Activated T-helper 1 cell treated with anti-CD3 and anti-CD28 coated beads, Interleukin-12 subunit alpha, Interleukin-12 subunit beta, Interleukin-2, Interleukin-4 antibody, amounts not matched to agents 30 ng/mL and 10 ng/mL and 1 ng/mL, durations not matched to agents 14 hours and 24 hours and 36 hours (primary cell): ENCODE measurements at regions not wholly inside any gene's neighbourhood (a gene's known extent, or its start where the extent isn't known, plus 50 kb on each side); places are given as distances from the start of the nearest gene placed in this dataset.

Source experiments
- DNase-seq: peaks from one replicate; pipeline ENCODE4 v3.0.0; 2021; ENCODE audit warnings: low spot score
- H3K27ac Mint-ChIP-seq: one replicate; pipeline ENCODE4 v1.8.0; 2021; ENCODE audit warnings: mild to moderate bottlenecking, mixed read lengths
- H3K27me3 Mint-ChIP-seq: one replicate; pipeline ENCODE4 v1.8.0; 2022; ENCODE audit warnings: mild to moderate bottlenecking, moderate library complexity, mixed read lengths; ENCODE audit not compliant: insufficient read depth
- H3K36me3 Mint-ChIP-seq: one replicate; pipeline ENCODE4 v1.8.0; 2021; ENCODE audit warnings: low read depth, mixed read lengths
- H3K4me1 Mint-ChIP-seq: one replicate; pipeline ENCODE4 v1.8.0; 2021; ENCODE audit warnings: low read depth, mixed read lengths
- H3K4me3 Mint-ChIP-seq: one replicate; pipeline ENCODE4 v1.8.0; 2021; ENCODE audit warnings: mild to moderate bottlenecking, moderate library complexity, mixed read lengths
- H3K9me3 Mint-ChIP-seq: one replicate; pipeline ENCODE4 v1.8.0; 2021; ENCODE audit warnings: mixed read lengths
- intact Hi-C: fragments of 100-400 bp; cut with micrococcal nuclease; formaldehyde crosslinking; loops from one replicate; pipeline ENCODE4 v1.15.1; 2024

DNA sequence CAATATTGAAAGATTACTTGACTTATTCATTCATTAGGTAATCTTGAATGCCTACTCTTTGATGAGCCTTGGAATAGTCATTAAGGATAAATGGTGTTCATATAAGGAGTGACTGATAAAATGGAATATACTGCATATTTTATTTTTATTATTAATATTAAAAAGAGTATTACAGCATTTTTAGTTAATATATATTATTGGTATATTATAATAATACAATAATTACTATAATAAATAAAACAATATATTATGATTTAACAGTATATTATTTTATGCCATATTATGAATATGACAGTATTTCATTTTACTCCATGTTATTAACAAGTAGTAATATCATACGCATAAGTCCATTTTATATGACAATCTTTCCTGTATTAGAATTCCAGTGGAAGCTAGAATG, 490.8 kb upstream of the NFIA start:
- no peak overlapping the region for H3K27ac Mint-ChIP-seq
- intact Hi-C loops: no loop called here
- no peak for DNase-seq
- no peak overlapping the region for H3K4me3 Mint-ChIP-seq
- no peaks in the 10 kb centered on the region for H3K36me3 Mint-ChIP-seq
- no peaks in the 10 kb centered on the region for H3K4me1 Mint-ChIP-seq
- H3K27me3 Mint-ChIP-seq: no peaks in the 10 kb centered on the region
- H3K9me3 Mint-ChIP-seq: no peaks in the 10 kb centered on the region

DNA sequence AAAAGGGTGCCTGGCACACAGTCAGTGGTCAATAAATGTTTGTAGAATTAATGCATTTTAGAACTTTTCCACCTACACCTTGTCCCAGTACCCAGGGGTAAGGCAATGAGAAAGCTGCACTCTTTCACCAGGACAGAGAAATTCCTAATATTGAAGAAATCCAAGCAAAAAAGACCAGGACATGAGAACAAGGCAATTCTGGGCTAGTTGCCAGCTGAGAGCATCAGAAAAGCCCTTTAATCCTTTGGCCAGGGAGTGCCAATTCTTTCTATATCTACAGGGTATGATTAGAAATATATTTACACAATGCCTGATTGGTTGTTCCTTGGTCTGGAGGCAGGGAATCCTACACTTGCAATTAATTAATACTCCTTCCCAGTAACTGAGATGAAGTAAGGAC, 492.4 kb upstream of the NFIA start:
- H3K4me3 Mint-ChIP-seq: no peak overlapping the region
- no peak overlapping the region for H3K27ac Mint-ChIP-seq
- H3K27me3 Mint-ChIP-seq: no peaks in the 10 kb centered on the region
- no peak for DNase-seq
- no peaks in the 10 kb centered on the region for H3K4me1 Mint-ChIP-seq
- no peaks in the 10 kb centered on the region for H3K9me3 Mint-ChIP-seq
- intact Hi-C loops: no loop called here
- no peaks in the 10 kb centered on the region for H3K36me3 Mint-ChIP-seq

- Mint-ChIP-seq H3K27ac (no peak overlapping the region), H3K27me3 (no peaks in the 10 kb centered on the region), H3K4me3 (no peak overlapping the region), H3K4me1 (no peaks in the 10 kb centered on the region), H3K36me3 (no peaks in the 10 kb centered on the region), H3K9me3 (peaks cover 3% of the 10 kb centered on the region)
- intact Hi-C loops: no loop called here
- DNase-seq: no peak
Measured at GRCh38 chr1:60589046-60589748, 493.2 kb upstream of the NFIA start.

GRCh38 chr1:60584371-60584770, 498.0 kb upstream of the NFIA start:
- peaks cover 10% of the 10 kb centered on the region for H3K9me3 Mint-ChIP-seq
- DNase-seq: no peak
- no peak overlapping the region for H3K27ac Mint-ChIP-seq
- no peaks in the 10 kb centered on the region for H3K36me3 Mint-ChIP-seq
- no peaks in the 10 kb centered on the region for H3K4me1 Mint-ChIP-seq
- no peaks in the 10 kb centered on the region for H3K27me3 Mint-ChIP-seq
- H3K4me3 Mint-ChIP-seq: no peak overlapping the region
- intact Hi-C loops: no loop called here

DNA sequence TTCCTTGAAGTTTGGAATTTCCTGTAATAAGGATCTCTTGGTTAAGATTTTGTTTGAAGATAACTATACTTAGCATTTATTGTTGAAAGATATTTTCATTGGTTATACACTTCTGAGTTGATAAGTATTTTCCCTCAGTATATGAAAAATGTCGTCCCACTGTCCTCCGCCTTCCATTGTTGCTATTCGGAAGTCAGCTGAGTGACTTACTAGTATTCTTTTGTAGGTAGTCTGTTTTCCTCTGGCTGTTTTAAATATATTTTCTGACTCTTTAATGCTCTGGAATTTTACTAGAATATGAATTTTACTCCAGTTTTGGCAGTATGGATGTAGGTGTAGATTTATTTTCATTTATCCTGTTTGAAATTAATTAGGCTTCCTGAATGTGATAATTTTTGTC, 498.7 kb upstream of the NFIA start:
- H3K4me3 Mint-ChIP-seq: no peak overlapping the region
- no peak overlapping the region for H3K27ac Mint-ChIP-seq
- H3K4me1 Mint-ChIP-seq: no peaks in the 10 kb centered on the region
- H3K36me3 Mint-ChIP-seq: no peaks in the 10 kb centered on the region
- H3K27me3 Mint-ChIP-seq: no peaks in the 10 kb centered on the region
- DNase-seq: no peak
- H3K9me3 Mint-ChIP-seq: peaks cover 10% of the 10 kb centered on the region
- intact Hi-C loops: no loop called here

DNA sequence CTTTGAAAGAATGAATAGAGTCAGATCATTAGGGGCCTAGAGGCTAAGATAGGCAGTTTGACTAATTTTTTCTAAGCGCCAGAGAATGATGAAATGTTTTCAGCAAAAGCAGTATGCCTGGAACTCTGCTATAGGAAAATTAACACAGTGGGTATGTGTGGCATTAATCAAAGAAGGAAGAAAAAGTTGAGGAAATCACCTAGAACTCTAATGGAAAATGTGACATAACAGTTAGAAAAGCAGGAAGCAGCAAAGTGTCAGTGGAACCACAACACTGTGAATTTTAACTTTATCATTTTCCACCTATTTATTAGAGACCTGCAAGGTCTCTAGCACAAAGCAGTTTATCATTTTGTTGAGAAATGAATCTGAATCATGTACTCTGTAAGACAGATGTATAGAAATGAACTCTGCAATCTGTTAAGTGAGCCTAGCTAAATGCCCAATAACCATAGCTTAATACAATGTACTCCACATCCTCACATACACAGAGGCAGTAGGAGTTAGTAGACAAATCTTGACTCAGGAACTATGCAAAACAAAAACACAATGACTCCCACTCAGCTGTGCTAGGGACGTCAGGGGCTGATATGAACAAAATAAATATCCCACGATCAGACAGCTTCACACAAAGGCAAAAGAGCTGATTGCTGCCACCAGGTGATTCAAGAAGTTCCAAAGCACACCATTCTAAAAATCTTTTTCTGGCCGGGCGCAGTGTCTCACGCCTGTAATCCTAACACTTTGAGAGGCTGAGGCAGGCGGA, 500.7 kb upstream of the NFIA start:
- Mint-ChIP-seq H3K4me1 (no peaks in the 10 kb centered on the region), H3K27ac (no peak overlapping the region), H3K4me3 (no peak overlapping the region), H3K9me3 (peaks cover 10% of the 10 kb centered on the region), H3K36me3 (no peaks in the 10 kb centered on the region), H3K27me3 (no peaks in the 10 kb centered on the region)
- no peak for DNase-seq
- intact Hi-C loops: no loop called here

DNA sequence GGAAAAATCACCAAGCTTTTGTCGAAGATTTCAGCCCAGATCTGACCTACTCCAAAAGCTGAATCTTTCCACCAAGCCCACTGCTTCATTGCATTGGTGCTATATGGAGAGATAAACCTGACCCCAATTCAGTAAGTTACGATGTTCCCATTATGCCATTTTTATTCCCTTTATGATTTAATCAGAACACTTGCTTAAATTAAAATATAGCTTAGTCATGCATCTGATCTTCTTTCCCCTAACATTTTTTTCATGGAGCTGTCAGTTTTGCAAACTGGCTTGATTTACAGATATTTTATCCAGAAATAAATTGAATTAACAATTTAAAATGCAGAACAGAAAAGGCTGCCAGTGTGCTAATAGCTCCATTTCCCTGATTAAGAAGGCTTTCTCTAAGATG, 503.5 kb upstream of the C1orf87 start:
- intact Hi-C loops: no loop called here
- Mint-ChIP-seq H3K27ac (no peak overlapping the region), H3K4me3 (no peak overlapping the region), H3K4me1 (no peaks in the 10 kb centered on the region), H3K36me3 (no peaks in the 10 kb centered on the region), H3K27me3 (no peaks in the 10 kb centered on the region), H3K9me3 (no peaks in the 10 kb centered on the region)
- no peak for DNase-seq

DNA sequence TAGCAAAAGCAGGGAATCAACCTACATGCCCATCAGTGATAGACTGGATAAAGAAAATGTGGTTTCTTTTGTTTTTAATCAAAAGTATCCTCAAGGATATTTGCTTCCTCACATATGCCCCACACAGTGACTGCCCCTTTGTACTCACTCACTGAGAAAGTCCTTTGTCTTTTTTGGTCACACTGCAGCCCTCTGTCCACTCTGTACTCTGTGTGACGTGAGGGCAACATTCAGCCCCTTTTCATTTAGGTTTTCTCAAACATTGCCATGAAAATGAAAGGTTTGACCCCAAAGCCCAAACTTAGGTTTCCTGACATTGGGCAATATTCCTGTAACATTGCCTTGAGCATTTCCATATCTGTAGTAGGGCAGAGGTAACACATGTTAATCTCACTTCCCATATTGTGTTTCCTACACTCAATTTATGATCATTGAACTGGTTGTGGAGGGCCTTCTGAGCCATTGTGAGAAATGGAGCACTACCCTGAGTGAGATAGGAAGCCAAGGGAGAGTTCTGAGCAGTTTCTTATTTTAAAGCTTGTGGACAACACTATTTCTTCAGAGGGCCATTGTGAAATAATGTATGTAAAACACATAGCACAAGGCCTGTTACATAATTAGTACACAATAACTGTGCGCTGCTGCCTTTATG, 501.9 kb upstream of the C1orf87 start:
- DNase-seq: no peak
- no peak overlapping the region for H3K27ac Mint-ChIP-seq
- H3K4me1 Mint-ChIP-seq: no peaks in the 10 kb centered on the region
- no peak overlapping the region for H3K4me3 Mint-ChIP-seq
- intact Hi-C loops: no loop called here
- no peaks in the 10 kb centered on the region for H3K36me3 Mint-ChIP-seq
- no peaks in the 10 kb centered on the region for H3K9me3 Mint-ChIP-seq
- no peaks in the 10 kb centered on the region for H3K27me3 Mint-ChIP-seq

DNA sequence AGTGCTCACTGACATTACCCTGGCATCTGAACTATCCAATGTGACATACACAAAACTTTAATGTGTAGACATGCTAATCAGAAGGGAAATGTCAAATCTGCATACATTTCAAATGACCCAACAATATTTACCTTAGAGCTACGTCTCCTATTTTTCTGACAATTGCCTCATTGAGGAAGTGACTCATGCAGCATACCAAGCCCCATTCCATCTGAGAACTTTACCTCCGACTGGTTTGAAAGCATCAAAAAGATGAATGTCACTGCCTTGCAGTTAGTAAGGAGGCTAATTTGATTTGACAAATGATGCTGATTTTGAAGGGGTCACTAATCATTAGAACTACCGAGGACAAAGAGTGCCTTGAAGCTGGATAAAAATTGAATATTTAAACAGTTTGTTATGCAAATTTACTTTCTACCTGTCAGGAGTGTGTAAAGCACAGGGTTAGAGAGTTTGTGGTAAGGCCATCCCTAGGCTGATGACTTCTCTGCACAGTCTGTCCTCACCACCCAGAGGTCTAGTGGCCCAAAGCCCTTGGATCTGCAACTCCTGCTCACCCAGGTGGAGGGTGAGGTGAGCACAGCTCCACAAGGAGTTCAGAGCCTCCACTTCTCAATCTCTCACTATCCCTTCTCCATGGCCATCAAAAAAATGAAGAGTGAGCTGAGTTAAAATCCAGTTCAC, 500.3 kb upstream of the C1orf87 start:
- Mint-ChIP-seq H3K36me3 (no peaks in the 10 kb centered on the region), H3K4me3 (no peak overlapping the region), H3K27me3 (no peaks in the 10 kb centered on the region), H3K9me3 (no peaks in the 10 kb centered on the region), H3K27ac (no peak overlapping the region), H3K4me1 (no peaks in the 10 kb centered on the region)
- no peak for DNase-seq
- intact Hi-C loops: no loop called here

- Mint-ChIP-seq H3K4me1 (no peaks in the 10 kb centered on the region), H3K4me3 (no peak overlapping the region), H3K9me3 (no peaks in the 10 kb centered on the region), H3K36me3 (no peaks in the 10 kb centered on the region), H3K27ac (no peak overlapping the region), H3K27me3 (no peaks in the 10 kb centered on the region)
- DNase-seq: no peak
- intact Hi-C loops: no loop called here
Measured at GRCh38 chr1:60573121-60573520, 499.6 kb upstream of the C1orf87 start.

- no peak overlapping the region for H3K27ac Mint-ChIP-seq
- H3K27me3 Mint-ChIP-seq: no peaks in the 10 kb centered on the region
- H3K4me1 Mint-ChIP-seq: no peaks in the 10 kb centered on the region
- no peak for DNase-seq
- H3K4me3 Mint-ChIP-seq: no peak overlapping the region
- intact Hi-C loops: no loop called here
- H3K36me3 Mint-ChIP-seq: no peaks in the 10 kb centered on the region
- H3K9me3 Mint-ChIP-seq: no peaks in the 10 kb centered on the region
Measured at GRCh38 chr1:60572378-60572777, 498.8 kb upstream of the C1orf87 start.

DNA sequence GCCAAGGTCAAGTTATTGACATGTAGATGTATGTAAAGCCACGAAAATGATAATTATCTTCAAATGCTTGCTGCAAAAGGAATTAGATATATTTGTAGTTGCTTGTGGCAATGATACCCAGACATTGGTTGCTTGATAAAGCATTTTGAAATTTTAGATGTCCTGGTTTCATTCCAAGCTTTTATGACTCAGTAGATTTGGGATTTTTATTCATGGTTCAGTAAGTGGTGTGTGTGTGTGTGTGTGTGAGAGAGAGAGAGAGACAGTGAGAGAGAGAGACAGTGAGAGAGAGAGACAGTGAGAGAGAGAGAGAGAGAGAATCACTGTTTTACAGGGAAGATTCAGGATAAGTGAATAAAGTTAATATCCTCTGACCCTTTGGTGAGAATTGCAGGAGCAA, 498.2 kb upstream of the C1orf87 start:
- H3K27me3 Mint-ChIP-seq: no peaks in the 10 kb centered on the region
- intact Hi-C loops: no loop called here

GRCh38 chr1:60569189-60569588, 495.6 kb upstream of the C1orf87 start:
- Mint-ChIP-seq H3K4me1 (no peaks in the 10 kb centered on the region), H3K9me3 (no peaks in the 10 kb centered on the region)

More for the DNA sequence above, 498.2 kb upstream of the C1orf87 start:
- H3K36me3 Mint-ChIP-seq: no peaks in the 10 kb centered on the region
- no peak for DNase-seq
- H3K9me3 Mint-ChIP-seq: no peaks in the 10 kb centered on the region
- H3K4me3 Mint-ChIP-seq: no peak overlapping the region
- no peak overlapping the region for H3K27ac Mint-ChIP-seq
- no peaks in the 10 kb centered on the region for H3K4me1 Mint-ChIP-seq

More at GRCh38 chr1:60569189-60569588, 495.6 kb upstream of the C1orf87 start:
- H3K27ac Mint-ChIP-seq: no peak overlapping the region
- intact Hi-C loops: no loop called here
- no peak overlapping the region for H3K4me3 Mint-ChIP-seq
- H3K36me3 Mint-ChIP-seq: no peaks in the 10 kb centered on the region
- DNase-seq: no peak
- no peaks in the 10 kb centered on the region for H3K27me3 Mint-ChIP-seq
